ENCODE measurements at regions not wholly inside any gene's neighbourhood (a gene's known extent, or its start where the extent isn't known, plus 50 kb on each side); places are given as distances from the start of the nearest gene placed in this dataset.

- TF ChIP-seq CTCF (IDR thresholded peaks at IDR 0.05; ENCODE audit: control insufficient read depth, extremely low read depth, insufficient read depth), result no peak
These were observed 78.0 kb upstream of the SSTR1 start for GRCh38 chr14:38129705-38130104.

GRCh38 chr14:38134416-38135030 lies 73.2 kb upstream of the SSTR1 start:
- no peak overlapping the region for H3K4me3 ChIP-seq (ENCODE audit: low read depth, low read length)

More at GRCh38 chr14:38129705-38130104, 78.0 kb upstream of the SSTR1 start:
- no peak overlapping the region for H3K4me3 ChIP-seq (ENCODE audit: low read depth, low read length)
- DNase-seq (ENCODE audit: low read depth), result no peak

GRCh38 chr14:38135106-38135867 lies 72.4 kb upstream of the SSTR1 start:
- H3K4me3 ChIP-seq (ENCODE audit: low read depth, low read length), result no peak overlapping the region
- no peak for TF ChIP-seq CTCF (IDR thresholded peaks at IDR 0.05; ENCODE audit: control insufficient read depth, extremely low read depth, insufficient read depth)
- no peak for DNase-seq (ENCODE audit: low read depth)

More at GRCh38 chr14:38134416-38135030, 73.2 kb upstream of the SSTR1 start:
- TF ChIP-seq CTCF (IDR thresholded peaks at IDR 0.05; ENCODE audit: control insufficient read depth, extremely low read depth, insufficient read depth), result no peak
- no peak for DNase-seq (ENCODE audit: low read depth)

- no peak overlapping the region for H3K4me3 ChIP-seq (ENCODE audit: low read depth, low read length)
- no peak for DNase-seq (ENCODE audit: low read depth)
- TF ChIP-seq CTCF (IDR thresholded peaks at IDR 0.05; ENCODE audit: control insufficient read depth, extremely low read depth, insufficient read depth), result no peak
These were observed 70.7 kb upstream of the SSTR1 start for GRCh38 chr14:38137005-38137404.

- no peak overlapping the region for H3K4me3 ChIP-seq (ENCODE audit: low read depth, low read length)
These were observed 69.1 kb upstream of the SSTR1 start for GRCh38 chr14:38138473-38139138.

GRCh38 chr14:38139926-38140325 lies 67.8 kb upstream of the SSTR1 start:
- no peak for DNase-seq (ENCODE audit: low read depth)
- TF ChIP-seq CTCF (IDR thresholded peaks at IDR 0.05; ENCODE audit: control insufficient read depth, extremely low read depth, insufficient read depth), result no peak
- no peak overlapping the region for H3K4me3 ChIP-seq (ENCODE audit: low read depth, low read length)

More at GRCh38 chr14:38138473-38139138, 69.1 kb upstream of the SSTR1 start:
- DNase-seq (ENCODE audit: low read depth), result no peak
- no peak for TF ChIP-seq CTCF (IDR thresholded peaks at IDR 0.05; ENCODE audit: control insufficient read depth, extremely low read depth, insufficient read depth)
